SU-DHL-6 (cell line): ENCODE measurements at regions not wholly inside any gene's neighbourhood (a gene's known extent, or its start where the extent isn't known, plus 50 kb on each side); places are given as distances from the start of the nearest gene placed in this dataset.

Experiments used
- H2AFZ ChIP-seq: fragments of 200-600 bp; sonication (generic); 2 replicates; pipeline ENCODE4 v1.6.1; 2014; ENCODE audit warnings: low read depth, mild to moderate bottlenecking, moderate library complexity, mixed read lengths, antibody characterized with exemption, low read length; ENCODE audit not compliant: severe bottlenecking
- H3F3A ChIP-seq: fragments of 200-600 bp; shearing (Covaris generic); 2 replicates; pipeline ENCODE4 v1.6.0; 2016; ENCODE audit warnings: antibody characterized with exemption, mild to moderate bottlenecking; ENCODE audit not compliant: insufficient read depth
- H3K27ac ChIP-seq: fragments of 200-600 bp; sonication (generic); 2 replicates; pipeline ENCODE4 v1.5.1; 2016; ENCODE audit warnings: low read depth, mild to moderate bottlenecking, low read length, moderate library complexity, mixed read lengths
- H3K27me3 ChIP-seq: fragments of 200-600 bp; sonication (generic), shearing (Covaris generic); 2 replicates; pipeline ENCODE4 v1.6.0; 2014; ENCODE audit warnings: mild to moderate bottlenecking, low read length
- H3K36me3 ChIP-seq: fragments of 200-600 bp; sonication (generic); 2 replicates; pipeline ENCODE4 v1.6.1; 2014; ENCODE audit warnings: mild to moderate bottlenecking, low read length, mixed read lengths
- H3K4me2 ChIP-seq: fragments of 300-600, 200-600 bp; shearing (Covaris generic), sonication (generic); 2 replicates; pipeline ENCODE4 v1.6.0; 2014; ENCODE audit warnings: low read length, low read depth, mild to moderate bottlenecking; ENCODE audit not compliant: poor library complexity, severe bottlenecking
- H3K4me3 ChIP-seq: fragments of 200-600 bp; sonication (generic); 2 replicates; pipeline ENCODE4 v1.5.1; 2014; ENCODE audit warnings: antibody characterized with exemption, low read length, mild to moderate bottlenecking, mixed read lengths; ENCODE audit not compliant: insufficient read depth, poor library complexity, severe bottlenecking
- H3K79me2 ChIP-seq: fragments of 200-600 bp; sonication (generic); 2 replicates; pipeline ENCODE4 v1.6.1; 2014; ENCODE audit warnings: mild to moderate bottlenecking, low read length, moderate library complexity; ENCODE audit not compliant: insufficient read depth
- H3K9ac ChIP-seq: fragments of 200-600 bp; sonication (generic); 2 replicates; pipeline ENCODE4 v1.7.0; 2014; ENCODE audit warnings: mild to moderate bottlenecking, low read length
- H3K9me2 ChIP-seq: fragments of 200-600 bp; sonication (generic); replicated peaks from 2 replicates; pipeline ENCODE4 v1.6.1; 2014; ENCODE audit warnings: low read length; ENCODE audit not compliant: insufficient read depth
- H3K9me3 ChIP-seq: fragments of 200-600 bp; sonication (generic); 2 replicates; pipeline ENCODE4 v1.6.1; 2014; ENCODE audit warnings: low read length, mixed read lengths; ENCODE audit not compliant: insufficient read depth
- H4K20me1 ChIP-seq: fragments of 200-600 bp; sonication (generic); 2 replicates; pipeline ENCODE4 v1.6.1; 2014; ENCODE audit warnings: low read depth, mild to moderate bottlenecking, antibody characterized with exemption, low read length, moderate library complexity, mixed read lengths
- EZH2phosphoT487 ChIP-seq: fragments of 200-600 bp; sonication (generic), shearing (Covaris generic); conservative IDR thresholded peaks from 2 replicates; pipeline ENCODE4 v1.6.1; 2018; ENCODE audit warnings: mild to moderate bottlenecking, antibody characterized with exemption, low read length, moderate library complexity, mixed read lengths
- TF ChIP-seq, protein P1 (sequence below): fragments of 200-600 bp; sonication (generic); IDR thresholded peaks from one replicate; pipeline ENCODE4 v1.5.1; 2017; ENCODE audit warnings: antibody characterized with exemption, mild to moderate bottlenecking, low read length, moderate library complexity; ENCODE audit not compliant: insufficient read depth, poor library complexity, severe bottlenecking

DNA sequence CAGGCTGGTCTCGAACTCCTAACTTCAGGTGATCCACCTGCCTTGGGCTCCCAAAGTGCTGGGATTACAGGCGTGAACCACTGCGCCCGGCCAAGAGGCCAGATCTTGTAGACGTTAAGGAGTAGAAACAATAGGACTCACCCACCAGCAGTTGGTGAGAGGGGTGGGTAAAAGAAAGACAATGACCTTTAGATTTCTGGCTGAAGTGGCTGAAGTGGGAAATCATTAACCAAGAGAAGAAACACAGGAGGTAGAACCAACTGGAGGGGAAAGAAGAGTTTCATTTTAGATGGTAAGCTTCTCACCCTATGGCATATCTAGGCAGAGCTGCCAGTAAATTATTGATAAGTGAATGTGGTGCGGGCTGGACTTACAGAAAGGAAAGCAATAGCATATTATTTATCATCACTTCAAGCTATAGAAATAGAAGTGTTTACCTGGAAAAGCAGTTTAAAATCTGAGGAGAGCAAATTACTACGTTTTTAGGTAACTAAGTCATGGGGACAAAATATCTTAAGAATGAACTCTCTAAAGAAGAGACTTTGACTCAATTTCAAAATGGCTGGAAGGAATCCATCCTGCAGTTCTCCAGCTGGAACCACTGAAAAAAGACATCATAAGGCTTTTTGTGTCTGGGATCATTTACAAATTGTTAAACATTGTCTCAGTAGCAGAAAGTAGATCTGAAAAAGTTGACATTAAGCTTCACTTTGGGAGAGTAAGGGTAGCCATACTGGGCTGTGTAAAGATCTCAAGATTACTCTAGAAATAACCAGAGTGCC is 109.6 kb downstream of the ALDH8A1 start:
- no peaks in the 10 kb centered on the region for H3K27me3 ChIP-seq
- H3K9me3 ChIP-seq: no peaks in the 10 kb centered on the region
- no peaks in the 10 kb centered on the region for H3F3A ChIP-seq
- TF ChIP-seq EZH2phosphoT487: no peak
- TF ChIP-seq, protein P1, sequence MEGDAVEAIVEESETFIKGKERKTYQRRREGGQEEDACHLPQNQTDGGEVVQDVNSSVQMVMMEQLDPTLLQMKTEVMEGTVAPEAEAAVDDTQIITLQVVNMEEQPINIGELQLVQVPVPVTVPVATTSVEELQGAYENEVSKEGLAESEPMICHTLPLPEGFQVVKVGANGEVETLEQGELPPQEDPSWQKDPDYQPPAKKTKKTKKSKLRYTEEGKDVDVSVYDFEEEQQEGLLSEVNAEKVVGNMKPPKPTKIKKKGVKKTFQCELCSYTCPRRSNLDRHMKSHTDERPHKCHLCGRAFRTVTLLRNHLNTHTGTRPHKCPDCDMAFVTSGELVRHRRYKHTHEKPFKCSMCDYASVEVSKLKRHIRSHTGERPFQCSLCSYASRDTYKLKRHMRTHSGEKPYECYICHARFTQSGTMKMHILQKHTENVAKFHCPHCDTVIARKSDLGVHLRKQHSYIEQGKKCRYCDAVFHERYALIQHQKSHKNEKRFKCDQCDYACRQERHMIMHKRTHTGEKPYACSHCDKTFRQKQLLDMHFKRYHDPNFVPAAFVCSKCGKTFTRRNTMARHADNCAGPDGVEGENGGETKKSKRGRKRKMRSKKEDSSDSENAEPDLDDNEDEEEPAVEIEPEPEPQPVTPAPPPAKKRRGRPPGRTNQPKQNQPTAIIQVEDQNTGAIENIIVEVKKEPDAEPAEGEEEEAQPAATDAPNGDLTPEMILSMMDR: no peak
- H3K79me2 ChIP-seq: no peaks in the 10 kb centered on the region
- H3K36me3 ChIP-seq: no peaks in the 10 kb centered on the region
- no peak overlapping the region for H3K9ac ChIP-seq
- no peaks in the 10 kb centered on the region for H4K20me1 ChIP-seq
- H3K4me2 ChIP-seq: no peak overlapping the region
- H3K9me2 ChIP-seq: no peaks in the 10 kb centered on the region
- no peak overlapping the region for H3K27ac ChIP-seq
- H3K4me3 ChIP-seq: no peak overlapping the region
- no peak overlapping the region for H2AFZ ChIP-seq

DNA sequence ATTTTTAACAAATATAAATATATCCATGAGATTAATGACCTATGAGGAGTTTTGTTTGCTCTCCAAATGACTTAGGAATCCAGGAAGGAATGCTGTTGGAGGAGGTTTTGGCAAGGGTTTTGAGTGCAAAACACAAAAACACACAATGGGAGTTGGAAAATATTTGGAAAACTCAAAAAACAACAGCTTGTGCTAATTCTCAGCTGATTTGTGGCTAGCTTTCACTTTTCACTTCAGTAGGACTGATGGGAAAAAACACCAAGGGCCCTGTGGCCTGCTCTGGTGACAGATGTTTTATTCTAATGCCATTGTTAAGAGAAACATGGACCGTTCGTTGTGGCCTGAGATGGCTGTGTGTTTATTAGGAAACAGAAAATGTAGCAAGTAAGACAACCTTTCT is 113.9 kb downstream of the ALDH8A1 start:
- Histone ChIP-seq H3K9me2 (no peaks in the 10 kb centered on the region), H3K4me2 (no peak overlapping the region), H3K27me3 (no peaks in the 10 kb centered on the region), H4K20me1 (no peaks in the 10 kb centered on the region), H3K79me2 (no peaks in the 10 kb centered on the region), H3K4me3 (no peak overlapping the region), H3K9me3 (no peaks in the 10 kb centered on the region), H2AFZ (no peak overlapping the region), H3K27ac (no peak overlapping the region), H3K36me3 (no peaks in the 10 kb centered on the region), H3F3A (no peaks in the 10 kb centered on the region), H3K9ac (no peak overlapping the region)
- TF ChIP-seq, protein P1: no peak
- TF ChIP-seq EZH2phosphoT487: no peak

DNA sequence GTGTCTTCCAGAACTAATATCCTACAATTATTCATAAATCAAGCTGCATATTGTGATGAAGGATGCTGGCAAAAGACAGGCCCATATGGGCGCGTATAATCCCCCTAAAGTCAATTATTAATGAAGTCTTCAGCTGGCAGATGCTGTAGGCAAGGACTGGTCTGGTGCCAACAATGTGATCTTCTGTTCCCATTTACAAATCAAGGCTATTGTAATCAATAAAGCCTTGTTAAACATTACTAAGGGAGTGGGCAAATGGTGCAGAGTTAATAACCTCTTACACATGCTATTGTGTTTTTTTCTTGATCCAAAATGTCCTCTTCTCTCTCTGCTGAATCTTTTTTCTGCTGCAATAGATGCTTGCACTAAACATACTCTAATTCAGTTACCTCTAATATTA is 119.0 kb downstream of the ALDH8A1 start:
- H4K20me1 ChIP-seq: no peaks in the 10 kb centered on the region
- no peak overlapping the region for H3K4me2 ChIP-seq
- no peaks in the 10 kb centered on the region for H3F3A ChIP-seq
- H3K27me3 ChIP-seq: no peaks in the 10 kb centered on the region
- no peak overlapping the region for H3K4me3 ChIP-seq
- H2AFZ ChIP-seq: no peak overlapping the region
- H3K79me2 ChIP-seq: no peaks in the 10 kb centered on the region
- H3K9ac ChIP-seq: no peak overlapping the region
- TF ChIP-seq, protein P1: no peak
- no peak for TF ChIP-seq EZH2phosphoT487
- H3K36me3 ChIP-seq: no peaks in the 10 kb centered on the region
- H3K27ac ChIP-seq: no peak overlapping the region
- no peaks in the 10 kb centered on the region for H3K9me3 ChIP-seq
- no peaks in the 10 kb centered on the region for H3K9me2 ChIP-seq
